Thoracic aorta (tissue), 2 donors: ENCODE measurements at regions not wholly inside any gene's neighbourhood (a gene's known extent, or its start where the extent isn't known, plus 50 kb on each side); places are given as distances from the start of the nearest gene placed in this dataset.

Experiments
- ATAC-seq: fragments of 150-250 bp; one replicate; pipeline ENCODE4 v1.8.0; 2017; ENCODE audit warnings: low read depth; ENCODE audit not compliant: insufficient number of reproducible peaks, low FRiP score
- DNase-seq: peaks from one replicate; pipeline ENCODE4 v3.0.0-alpha.2; 2020; ENCODE audit warnings: low spot score
- H3K27ac ChIP-seq, 2 donors: fragments of 200-600 bp; sonication (generic); 1 replicate in 1 of 2; 2 replicates in 1 of 2; pipeline ENCODE4 v1.5.1; 2016; ENCODE audit warnings: mild to moderate bottlenecking in 2 of 2, moderate library complexity in 2 of 2
- H3K27me3 ChIP-seq: fragments of 200-600 bp; sonication (generic); replicated peaks from 2 replicates; pipeline ENCODE4 v1.6.0; 2016; ENCODE audit warnings: mild to moderate bottlenecking; ENCODE audit not compliant: insufficient read depth
- H3K36me3 ChIP-seq: fragments of 200-600 bp; sonication (generic); one replicate; pipeline ENCODE4 v1.5.1; 2016
- H3K4me1 ChIP-seq, 2 donors: fragments of 200-600 bp; sonication (generic); 1 replicate in 1 of 2; 2 replicates in 1 of 2; pipeline versions ENCODE4 v1.5.1 to v1.6.0; 2016; ENCODE audit warnings: low read depth in 2 of 2, mild to moderate bottlenecking in 1 of 2; ENCODE audit not compliant: control insufficient read depth in 1 of 2
- H3K4me3 ChIP-seq: fragments of 200-600 bp; sonication (generic); 2 replicates; pipeline ENCODE4 v1.5.1; 2016; ENCODE audit warnings: mild to moderate bottlenecking
- H3K9me3 ChIP-seq: fragments of 200-600 bp; sonication (generic); 2 replicates; pipeline ENCODE4 v1.5.1; 2016
- CTCF ChIP-seq: fragments of 200-600 bp; sonication (generic); IDR thresholded peaks from one replicate; pipeline ENCODE4 v1.5.1; 2019; ENCODE audit warnings: antibody characterized with exemption

DNA sequence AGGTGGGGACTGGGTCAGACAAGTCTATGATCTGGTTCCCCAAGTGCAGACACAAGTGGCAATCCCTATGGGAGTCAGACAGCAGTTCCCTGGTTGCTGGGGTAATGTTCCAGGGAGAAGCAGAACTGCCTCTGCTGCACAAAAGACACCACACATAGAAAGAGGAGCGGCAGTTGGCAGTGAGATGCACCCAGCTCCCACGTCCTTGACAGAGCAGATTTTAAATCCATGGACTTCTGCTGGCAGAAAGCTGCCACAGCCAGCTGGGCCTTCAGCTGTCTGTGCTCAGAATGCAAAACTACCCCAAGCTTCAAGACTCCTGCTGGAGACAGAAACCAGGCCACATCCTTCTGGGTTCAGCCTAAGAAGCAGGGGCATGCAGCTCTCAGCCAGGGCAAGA, 147.2 kb downstream of the ETAA1 start:
- Histone ChIP-seq H3K27me3 (no peaks in the 10 kb centered on the region), H3K4me3 (no peak overlapping the region), H3K27ac (no peak overlapping the region), H3K36me3 (no peaks in the 10 kb centered on the region), H3K4me1 (no peaks in the 10 kb centered on the region), H3K9me3 (peaks cover 12% of the 10 kb centered on the region)
- DNase-seq (no peak), ATAC-seq (no peak)
- no peak for TF ChIP-seq CTCF

DNA sequence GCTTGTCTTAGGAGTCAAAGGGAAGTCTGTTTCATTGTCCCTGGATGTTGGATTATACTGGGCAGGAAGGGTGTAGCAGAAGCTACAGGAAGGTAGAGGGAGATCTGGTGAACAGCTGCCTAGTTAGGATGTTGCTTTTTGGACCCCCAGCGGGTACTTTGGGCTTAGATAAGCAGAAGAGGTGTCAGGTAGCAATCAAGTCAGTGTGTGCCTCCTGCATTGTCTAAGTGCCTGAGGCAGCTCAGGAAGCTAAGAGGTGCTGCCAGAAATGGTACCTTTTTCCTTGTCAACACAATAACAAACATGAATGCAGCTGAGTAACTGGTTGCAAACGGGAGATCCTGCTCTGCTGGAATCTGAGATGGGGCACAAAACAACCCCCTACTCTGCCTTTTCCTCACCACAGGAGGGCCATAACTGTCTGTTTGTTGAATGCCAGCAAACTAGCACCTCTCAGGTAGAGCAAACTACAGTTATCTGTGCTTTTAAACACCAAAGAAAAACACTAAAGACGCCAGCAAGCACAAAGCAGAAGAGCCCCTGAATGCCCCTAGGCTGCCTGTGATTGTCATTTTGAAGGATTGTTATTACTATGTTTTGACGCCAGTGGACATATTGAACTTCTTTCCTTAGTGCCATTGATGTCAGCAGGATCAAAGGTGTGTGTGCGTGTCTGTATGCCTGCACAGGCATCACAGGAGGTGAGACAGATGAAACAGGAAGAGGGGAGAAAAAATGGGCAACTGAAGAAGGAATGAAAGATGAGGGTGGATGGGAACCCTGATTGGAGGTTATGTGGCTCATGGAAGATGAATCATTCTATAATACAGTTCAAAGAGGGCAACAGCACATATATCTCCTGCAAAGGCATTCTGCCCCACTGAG, 151.4 kb downstream of the ETAA1 start:
- DNase-seq (no peak), ATAC-seq (no peak)
- Histone ChIP-seq H3K4me1 (no peaks in the 10 kb centered on the region), H3K4me3 (no peak overlapping the region), H3K9me3 (no peaks in the 10 kb centered on the region), H3K36me3 (no peaks in the 10 kb centered on the region), H3K27ac (no peak overlapping the region), H3K27me3 (no peaks in the 10 kb centered on the region)
- TF ChIP-seq CTCF, result no peak

GRCh38 chr2:67559156-67559555, 162.0 kb downstream of the ETAA1 start:
- H3K4me1 ChIP-seq, result peaks cover 8 to 23% of the 10 kb centered on the region in 2 donors

DNA sequence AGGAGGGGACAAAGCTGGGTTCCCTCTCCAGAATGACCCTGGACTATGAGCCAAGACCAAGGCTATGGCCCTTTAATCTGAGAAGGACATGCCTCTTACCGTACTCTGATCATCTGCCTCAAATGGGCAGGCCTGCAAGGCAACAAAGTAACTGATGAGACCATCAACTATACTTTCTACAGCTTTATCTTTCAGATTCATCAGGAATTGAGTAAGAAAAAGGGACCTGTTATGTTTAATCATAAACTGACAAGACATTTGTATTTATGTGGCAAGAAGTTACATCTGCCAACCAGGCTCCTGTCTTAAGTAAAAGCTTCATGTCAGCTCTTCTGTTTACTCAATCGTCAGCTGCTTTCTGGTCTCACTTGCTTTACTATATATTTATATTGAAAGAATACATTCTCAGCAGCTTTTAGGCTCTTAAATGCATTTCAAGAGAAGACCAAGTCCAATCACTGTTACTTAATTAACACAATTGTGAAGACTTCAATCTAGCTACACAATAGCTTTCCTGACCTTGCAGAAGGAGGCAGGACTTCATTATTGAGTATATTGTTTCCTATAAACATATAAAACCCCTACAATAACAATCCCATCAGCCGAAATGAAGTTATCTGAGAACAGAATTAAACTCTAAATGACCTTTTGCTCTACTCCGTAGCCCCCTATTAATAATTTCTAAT, 163.8 kb downstream of the ETAA1 start:
- peaks cover 8 to 23% of the 10 kb centered on the region in 2 donors for H3K4me1 ChIP-seq
- H3K9me3 ChIP-seq, result no peaks in the 10 kb centered on the region
- ATAC-seq (no peak), DNase-seq (no peak)
- H3K36me3 ChIP-seq, result no peaks in the 10 kb centered on the region
- peak overlapping the region; percentile 37 for H3K4me3 ChIP-seq
- no peak for TF ChIP-seq CTCF
- H3K27ac ChIP-seq, result no peak overlapping the region
- H3K27me3 ChIP-seq, result no peaks in the 10 kb centered on the region

More at GRCh38 chr2:67559156-67559555, 162.0 kb downstream of the ETAA1 start:
- TF ChIP-seq CTCF, result no peak
- no peak overlapping the region for H3K27ac ChIP-seq
- ATAC-seq (no peak), DNase-seq (no peak)
- no peak overlapping the region for H3K4me3 ChIP-seq
- H3K36me3 ChIP-seq, result no peaks in the 10 kb centered on the region
- no peaks in the 10 kb centered on the region for H3K9me3 ChIP-seq
- H3K27me3 ChIP-seq, result no peaks in the 10 kb centered on the region

- Histone ChIP-seq H3K9me3 (no peaks in the 10 kb centered on the region), H3K36me3 (no peaks in the 10 kb centered on the region), H3K4me1 (peaks cover 8 to 23% of the 10 kb centered on the region in 2 donors), H3K27me3 (no peaks in the 10 kb centered on the region), H3K27ac (no peak overlapping the region), H3K4me3 (peak overlapping the region; percentile 37)
- ATAC-seq (peak; percentile 40), DNase-seq (peak; percentile 5)
- no peak for TF ChIP-seq CTCF
These were observed 164.4 kb downstream of the ETAA1 start for GRCh38 chr2:67561457-67561965.
